ENCODE measurements at regions not wholly inside any gene's neighbourhood (a gene's known extent, or its start where the extent isn't known, plus 50 kb on each side); places are given as distances from the start of the nearest gene placed in this dataset.
"Not testable (repeated sequence)": the region's sequence is repeated elsewhere in the genome, so short reads cannot be mapped to it uniquely, and the experiment has no call there.

DNA sequence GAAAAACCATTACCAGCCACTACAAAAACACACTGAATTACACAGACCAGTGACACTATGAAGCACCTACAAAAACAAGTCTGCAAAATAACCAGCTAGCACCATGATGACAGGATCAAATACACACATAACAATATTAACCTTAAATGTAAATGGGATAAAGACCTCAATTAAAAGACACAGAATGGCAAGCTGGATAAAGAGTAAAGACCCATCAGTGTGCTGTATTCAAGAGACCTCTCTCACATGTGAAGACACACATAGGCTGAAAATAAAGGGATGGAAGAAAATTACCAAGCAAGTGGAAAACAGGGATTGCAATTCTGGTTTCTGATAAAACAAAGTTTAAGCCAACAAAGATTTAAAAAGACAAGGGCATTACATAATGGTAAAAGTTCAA lies 482.7 kb upstream of the MCTP2 start:
- DNase-seq (ENCODE audit: extremely low read depth, low read depth) = no peak
- TF ChIP-seq, protein P1, sequence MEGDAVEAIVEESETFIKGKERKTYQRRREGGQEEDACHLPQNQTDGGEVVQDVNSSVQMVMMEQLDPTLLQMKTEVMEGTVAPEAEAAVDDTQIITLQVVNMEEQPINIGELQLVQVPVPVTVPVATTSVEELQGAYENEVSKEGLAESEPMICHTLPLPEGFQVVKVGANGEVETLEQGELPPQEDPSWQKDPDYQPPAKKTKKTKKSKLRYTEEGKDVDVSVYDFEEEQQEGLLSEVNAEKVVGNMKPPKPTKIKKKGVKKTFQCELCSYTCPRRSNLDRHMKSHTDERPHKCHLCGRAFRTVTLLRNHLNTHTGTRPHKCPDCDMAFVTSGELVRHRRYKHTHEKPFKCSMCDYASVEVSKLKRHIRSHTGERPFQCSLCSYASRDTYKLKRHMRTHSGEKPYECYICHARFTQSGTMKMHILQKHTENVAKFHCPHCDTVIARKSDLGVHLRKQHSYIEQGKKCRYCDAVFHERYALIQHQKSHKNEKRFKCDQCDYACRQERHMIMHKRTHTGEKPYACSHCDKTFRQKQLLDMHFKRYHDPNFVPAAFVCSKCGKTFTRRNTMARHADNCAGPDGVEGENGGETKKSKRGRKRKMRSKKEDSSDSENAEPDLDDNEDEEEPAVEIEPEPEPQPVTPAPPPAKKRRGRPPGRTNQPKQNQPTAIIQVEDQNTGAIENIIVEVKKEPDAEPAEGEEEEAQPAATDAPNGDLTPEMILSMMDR (IDR thresholded peaks at IDR 0.05; ENCODE audit: low read depth, low read length) = no peak

DNA sequence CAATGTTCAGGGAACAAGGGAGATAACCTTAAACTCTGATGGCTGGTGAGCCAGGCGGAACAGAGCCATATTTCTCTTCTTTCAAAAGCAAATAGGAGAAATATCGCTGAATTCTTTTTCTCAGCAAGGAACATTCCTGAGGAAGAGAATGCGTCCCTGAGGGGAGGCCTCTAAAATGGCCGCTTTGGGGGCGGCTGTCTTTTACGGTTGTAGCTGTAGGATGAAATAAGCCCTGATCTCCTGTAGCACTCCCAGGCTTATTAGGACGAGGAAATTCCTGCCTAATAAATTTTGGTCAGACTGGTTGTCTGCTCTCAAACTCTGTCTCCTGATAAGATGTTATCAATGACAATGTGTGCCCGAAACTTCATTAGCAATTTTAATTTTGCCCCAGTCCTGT lies 496.4 kb upstream of the MCTP2 start:
- not testable (repeated sequence) for DNase-seq (ENCODE audit: extremely low read depth, low read depth)

DNA sequence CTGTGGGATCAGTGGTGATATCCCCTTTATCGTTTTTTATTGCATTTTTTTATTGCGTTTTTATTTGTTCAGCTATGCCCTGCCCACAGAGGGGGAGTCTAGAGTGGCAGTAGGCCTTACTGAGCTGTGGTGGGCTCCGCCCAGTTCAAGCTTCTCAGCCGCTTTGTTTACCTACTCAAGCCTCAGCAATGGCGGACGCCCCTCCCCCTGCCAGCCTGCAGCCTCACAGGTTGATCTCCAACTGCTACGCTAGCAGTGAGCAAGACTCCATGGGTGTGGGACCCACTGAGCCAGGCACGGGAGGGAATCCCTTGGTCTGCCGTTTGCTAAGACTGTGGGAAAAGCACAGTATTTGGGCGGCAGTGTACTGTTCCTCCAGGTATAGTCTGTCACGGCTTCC lies 500.6 kb upstream of the MCTP2 start:
- no peak for DNase-seq (ENCODE audit: extremely low read depth, low read depth)
- TF ChIP-seq, protein P1 (IDR thresholded peaks at IDR 0.05; ENCODE audit: low read depth, low read length) = no peak

DNA sequence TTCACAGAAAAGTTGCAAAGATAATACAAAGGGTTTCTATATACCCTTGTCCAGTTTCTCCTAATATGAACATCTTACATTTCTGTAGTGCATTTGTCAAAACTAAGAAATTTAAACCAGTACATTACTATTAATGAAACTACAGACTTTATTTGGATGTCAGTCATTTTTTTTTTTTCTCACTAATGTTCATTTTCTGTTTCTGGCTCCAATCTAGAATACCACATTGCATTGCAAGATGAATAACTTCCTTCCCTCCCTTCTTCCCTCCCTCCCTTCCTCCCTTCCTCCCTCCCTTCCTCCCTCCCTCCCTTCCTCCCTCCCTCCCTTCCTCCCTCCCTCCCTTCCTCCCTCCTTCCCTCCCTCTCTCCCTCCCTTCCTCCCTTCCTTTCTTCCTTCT lies 509.2 kb upstream of the MCTP2 start:
- DNase-seq (ENCODE audit: extremely low read depth, low read depth) = no peak
- TF ChIP-seq, protein P1 (IDR thresholded peaks at IDR 0.05; ENCODE audit: low read depth, low read length) = no peak

DNA sequence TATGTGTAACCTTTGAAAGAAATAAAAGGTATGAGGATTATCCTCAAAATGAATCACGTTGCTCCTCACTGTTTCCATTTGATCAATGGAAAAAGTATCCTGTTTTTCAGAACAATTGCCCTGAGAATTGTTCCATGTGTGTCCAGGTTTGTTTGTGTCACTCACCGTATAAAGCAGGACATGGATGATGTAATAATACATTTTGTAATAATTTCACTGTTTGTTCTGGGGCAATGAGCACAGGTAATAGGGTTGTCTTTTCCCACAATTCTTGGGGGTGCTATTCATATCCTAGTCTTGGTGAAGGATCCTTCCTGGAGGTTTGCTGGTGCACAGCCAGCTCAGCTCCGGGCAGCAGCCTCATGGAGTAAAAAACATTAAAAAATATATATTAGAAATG lies 510.8 kb upstream of the MCTP2 start:
- DNase-seq (ENCODE audit: extremely low read depth, low read depth) = no peak
- TF ChIP-seq, protein P1 (IDR thresholded peaks at IDR 0.05; ENCODE audit: low read depth, low read length) = no peak

DNA sequence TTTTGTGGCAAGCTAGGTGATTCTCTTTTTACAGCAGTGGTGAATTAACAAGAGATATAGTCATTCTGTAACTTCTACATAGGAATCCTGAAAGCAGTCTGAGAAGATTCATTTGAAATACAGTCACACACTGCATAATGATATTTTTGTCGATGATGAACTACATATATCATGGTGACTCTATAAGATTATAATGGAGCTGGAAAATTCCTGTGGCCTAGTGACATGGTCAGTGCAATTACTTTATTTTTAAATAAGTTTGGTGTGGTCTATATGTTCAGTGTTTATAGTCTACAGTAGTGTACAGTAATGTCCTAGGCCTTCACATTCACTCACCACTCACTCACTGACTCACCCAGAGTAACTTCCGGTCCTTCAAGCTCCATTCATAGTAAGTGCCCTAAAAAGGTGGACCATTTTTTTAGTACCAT lies 511.4 kb upstream of the MCTP2 start:
- no peak for DNase-seq (ENCODE audit: extremely low read depth, low read depth)

DNA sequence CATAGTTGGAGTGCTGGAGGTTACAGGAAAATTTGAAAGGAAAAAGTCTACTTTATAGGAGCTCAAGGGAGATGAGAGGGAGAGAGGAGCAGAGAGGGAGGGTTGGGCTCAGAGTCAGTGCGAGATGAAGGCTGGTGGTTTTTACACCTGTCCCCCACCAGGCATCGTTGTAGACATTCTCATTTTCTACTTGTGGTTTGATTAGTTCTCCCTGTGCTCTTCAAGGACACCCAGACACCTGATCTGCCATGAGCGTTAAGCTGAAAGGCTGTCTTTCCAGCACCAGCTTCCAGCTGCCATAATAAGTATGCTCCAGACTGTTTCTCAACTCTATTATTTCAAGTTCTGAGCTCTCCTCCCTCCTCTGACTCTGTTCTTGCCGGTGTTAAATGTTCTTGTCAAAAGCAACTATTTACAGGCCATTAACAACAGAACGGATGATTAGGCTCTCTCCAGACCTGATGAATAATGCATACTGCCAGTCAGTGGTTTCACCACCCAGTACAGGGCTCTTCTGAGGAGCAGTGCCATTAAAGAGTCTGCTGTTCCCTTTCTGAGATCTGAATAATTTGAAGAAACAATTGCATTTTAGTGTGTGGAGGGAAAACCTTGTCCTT lies 514.6 kb upstream of the MCTP2 start:
- no peak for DNase-seq (ENCODE audit: extremely low read depth, low read depth)
- TF ChIP-seq, protein P1 (IDR thresholded peaks at IDR 0.05; ENCODE audit: low read depth, low read length) = no peak

More for the DNA sequence above, 511.4 kb upstream of the MCTP2 start:
- TF ChIP-seq, protein P1 (IDR thresholded peaks at IDR 0.05; ENCODE audit: low read depth, low read length) = no peak

DNA sequence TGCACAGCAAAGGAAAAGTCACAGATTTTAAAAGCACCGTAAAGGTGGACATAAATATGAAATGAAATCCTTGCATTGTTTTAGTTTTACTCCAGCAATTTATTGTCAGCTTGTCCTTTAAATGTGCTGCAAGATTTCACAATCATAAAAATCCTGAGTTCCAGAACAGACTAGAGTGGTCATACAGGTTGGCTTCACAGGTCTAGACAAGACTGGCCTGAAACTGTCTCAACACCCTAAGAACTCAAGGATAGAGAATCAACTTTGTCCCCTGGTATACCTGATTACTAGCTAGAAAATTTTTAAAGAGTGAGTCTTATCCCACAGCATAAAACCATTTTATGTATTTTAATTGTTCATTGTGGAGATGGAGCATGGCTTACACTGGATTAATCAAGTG lies 521.7 kb upstream of the MCTP2 start:
- TF ChIP-seq, protein P1 (IDR thresholded peaks at IDR 0.05; ENCODE audit: low read depth, low read length) = no peak

More for the DNA sequence above, 521.7 kb upstream of the MCTP2 start:
- DNase-seq (ENCODE audit: extremely low read depth, low read depth) = no peak

Data from AG09319 (cell line).